ENCODE measurements at regions not wholly inside any gene's neighbourhood (a gene's known extent, or its start where the extent isn't known, plus 50 kb on each side); places are given as distances from the start of the nearest gene placed in this dataset.

DNA sequence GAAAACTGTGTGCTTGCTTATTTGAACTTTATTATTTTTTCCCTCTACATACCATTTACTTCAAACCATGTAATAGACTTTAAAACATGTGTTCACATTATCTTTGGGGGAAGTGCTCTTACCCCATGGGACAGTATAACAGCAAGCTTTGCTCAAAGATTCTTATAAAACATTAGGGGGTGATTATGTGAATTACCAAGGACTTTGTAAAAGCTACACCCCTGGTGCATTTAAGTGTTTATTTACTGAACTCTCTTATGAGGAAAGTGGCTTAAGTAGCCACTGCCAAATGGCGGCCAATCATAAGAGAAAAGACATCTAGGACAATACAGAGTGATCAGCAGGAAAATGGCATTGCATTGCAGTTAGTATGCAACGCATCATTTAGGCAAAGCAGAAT, 70.3 kb downstream of the CAPZA3 start:
- TF ChIP-seq CTCF (IDR thresholded peaks at IDR 0.05; ENCODE audit: control insufficient read depth, extremely low read depth, insufficient read depth) = no peak
- no peak overlapping the region for H3K4me3 ChIP-seq (ENCODE audit: low read depth, low read length)
- DNase-seq (ENCODE audit: low read depth) = no peak

DNA sequence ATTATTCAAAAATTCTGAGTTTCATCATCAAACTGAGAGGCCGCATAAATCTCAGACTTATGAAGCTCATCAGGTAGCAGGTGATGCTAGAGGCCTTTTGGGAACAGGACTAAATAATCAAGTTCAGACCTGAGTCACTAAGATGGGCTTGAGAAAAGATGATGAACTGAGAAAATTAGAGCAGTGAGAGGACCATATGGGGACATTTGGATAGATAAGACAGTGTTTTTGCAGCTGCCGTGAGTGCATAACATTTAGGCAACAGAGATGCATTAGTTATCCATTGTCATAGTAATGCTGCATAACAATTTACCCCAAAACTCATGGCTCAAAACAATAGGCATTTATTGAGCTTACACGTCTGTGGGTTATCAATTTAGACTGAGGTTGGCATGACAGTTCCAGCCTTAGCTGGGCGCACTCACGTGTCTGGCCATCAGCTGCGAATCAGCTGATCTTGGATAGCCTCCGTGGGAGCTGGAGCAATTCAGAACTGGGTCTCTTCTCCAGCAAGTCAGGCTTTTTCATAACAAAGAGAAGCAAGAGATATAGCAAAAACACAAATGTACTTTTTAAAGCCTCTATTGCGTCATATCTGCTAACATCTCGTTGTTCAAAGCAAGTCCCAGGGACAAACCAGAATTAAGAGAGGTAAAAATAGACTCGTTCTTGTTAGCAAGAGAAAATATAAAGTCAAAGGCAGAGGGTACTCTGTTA, 72.8 kb downstream of the CAPZA3 start:
- TF ChIP-seq CTCF (IDR thresholded peaks at IDR 0.05; ENCODE audit: control insufficient read depth, extremely low read depth, insufficient read depth) = no peak
- DNase-seq (ENCODE audit: low read depth) = no peak
- no peak overlapping the region for H3K4me3 ChIP-seq (ENCODE audit: low read depth, low read length)

GRCh38 chr12:18811273-18811672, 73.4 kb downstream of the CAPZA3 start:
- no peak for DNase-seq (ENCODE audit: low read depth)
- no peak overlapping the region for H3K4me3 ChIP-seq (ENCODE audit: low read depth, low read length)
- TF ChIP-seq CTCF (IDR thresholded peaks at IDR 0.05; ENCODE audit: control insufficient read depth, extremely low read depth, insufficient read depth) = no peak

GRCh38 chr12:18813753-18814152, 75.8 kb downstream of the CAPZA3 start:
- DNase-seq (ENCODE audit: low read depth) = no peak
- TF ChIP-seq CTCF (IDR thresholded peaks at IDR 0.05; ENCODE audit: control insufficient read depth, extremely low read depth, insufficient read depth) = no peak
- no peak overlapping the region for H3K4me3 ChIP-seq (ENCODE audit: low read depth, low read length)

- no peak for TF ChIP-seq CTCF (IDR thresholded peaks at IDR 0.05; ENCODE audit: control insufficient read depth, extremely low read depth, insufficient read depth)
- H3K4me3 ChIP-seq (ENCODE audit: low read depth, low read length) = no peak overlapping the region
- DNase-seq (ENCODE audit: low read depth) = no peak
Observed at GRCh38 chr12:18818579-18819268, 80.8 kb downstream of the CAPZA3 start.

DNA sequence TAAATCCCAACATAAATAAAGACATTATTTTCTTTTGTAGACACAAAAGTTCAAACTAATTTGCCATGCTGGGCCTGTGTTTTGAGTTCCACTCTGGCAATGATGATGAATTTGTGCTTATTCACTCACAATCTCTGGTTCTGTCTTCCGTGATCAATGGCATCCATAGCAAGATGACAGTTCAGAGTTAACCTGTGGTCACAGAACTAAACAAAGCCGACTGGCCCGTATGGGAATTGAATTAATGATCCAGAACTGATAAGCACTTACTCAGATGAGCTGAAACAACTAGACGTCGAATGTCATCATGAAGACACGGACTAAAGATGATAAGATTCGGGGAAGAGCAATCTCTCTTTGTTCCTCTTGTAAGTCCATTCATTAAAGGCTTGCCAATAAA, 81.6 kb downstream of the CAPZA3 start:
- DNase-seq (ENCODE audit: low read depth) = no peak
- TF ChIP-seq CTCF (IDR thresholded peaks at IDR 0.05; ENCODE audit: control insufficient read depth, extremely low read depth, insufficient read depth) = no peak
- H3K4me3 ChIP-seq (ENCODE audit: low read depth, low read length) = no peak overlapping the region

Data from LNCaP clone FGC (cell line).